Small intestine (tissue), 7 donors: ENCODE measurements at regions not wholly inside any gene's neighbourhood (a gene's known extent, or its start where the extent isn't known, plus 50 kb on each side); places are given as distances from the start of the nearest gene placed in this dataset.
A peak's percentile ranks its signal among the peaks of the same experiment; 100 is the strongest.

ENCODE experiments used
- DNase-seq, 2 donors: peaks; one replicate each; pipeline versions ENCODE4 v3.0.0 to v3.0.0-alpha.2; 2013
- FAIRE-seq: peaks from 2 replicates; lab custom pipeline; 2012; peaks lifted over from hg19 to GRCh38; lab: Jason Lieb, UNC
- H3K27ac ChIP-seq, 3 donors: one replicate each; pipeline ENCODE4 v1.5.1; 2013; ENCODE audit warnings: low read length in 2 of 3, mild to moderate bottlenecking in 2 of 3, control low read depth in 1 of 3, inconsistent platforms in 1 of 3, low read depth in 1 of 3, moderate library complexity in 1 of 3
- H3K27me3 ChIP-seq, 3 donors: one replicate each; pipeline ENCODE4 v1.6.1; 2013; ENCODE audit warnings: low read length in 3 of 3, inconsistent platforms in 1 of 3; ENCODE audit not compliant: control insufficient read depth in 3 of 3, insufficient read depth in 3 of 3
- H3K36me3 ChIP-seq, 3 donors: one replicate each; pipeline ENCODE4 v1.6.1; 2013; ENCODE audit warnings: low read length in 3 of 3, inconsistent platforms in 1 of 3, low read depth in 1 of 3, mild to moderate bottlenecking in 1 of 3, moderate library complexity in 1 of 3; ENCODE audit not compliant: control insufficient read depth in 3 of 3, insufficient read depth in 2 of 3
- H3K4me1 ChIP-seq, 3 donors: one replicate each; pipeline ENCODE4 v1.6.1; 2013; ENCODE audit warnings: low read length in 2 of 3, inconsistent platforms in 1 of 3, low read depth in 1 of 3, mild to moderate bottlenecking in 1 of 3, moderate library complexity in 1 of 3; ENCODE audit not compliant: control insufficient read depth in 3 of 3, insufficient read depth in 2 of 3
- H3K4me3 ChIP-seq, 3 donors: one replicate each; pipeline ENCODE4 v1.5.1; 2013; ENCODE audit warnings: low read length in 3 of 3, control low read depth in 1 of 3, inconsistent platforms in 1 of 3, low read depth in 1 of 3, mild to moderate bottlenecking in 1 of 3, moderate library complexity in 1 of 3
- H3K9me3 ChIP-seq, 2 donors: one replicate each; pipeline ENCODE4 v1.6.1; 2013; ENCODE audit warnings: low read depth in 1 of 2, low read length in 1 of 2; ENCODE audit not compliant: control insufficient read depth in 2 of 2, insufficient read depth in 1 of 2
- WGBS, 3 donors: extraction: QIAGEN DNeasy Blood & Tissue Kit; methylation state at CpG; one replicate each; pipeline ENCODE4 v1.1.7; 2013; 5-methylcytosine and 5-hydroxymethylcytosine counted together
- donor health status: healthy with polysubstance abuse.
- donor health status: control.
- donor health status: control.
- donor health status: Bipolar disorder and iron deficiency.
- donor health status: healthy.

- Histone ChIP-seq H3K9me3 (no peaks in the 10 kb centered on the region), H3K36me3 (no peaks in the 10 kb centered on the region), H3K4me1 (no peaks in the 10 kb centered on the region), H3K27ac (no peak overlapping the region), H3K27me3 (no peaks in the 10 kb centered on the region), H3K4me3 (no peak overlapping the region)
- DNase-seq = peak in 1 of 2 donors; percentile 14
- FAIRE-seq = no peak
- WGBS, 3 donors = 30 to 43% (median 32%) methylated on average over 6 of the region's 6 CpGs
Observed at GRCh38 chr18:24731158-24731557, 270.7 kb downstream of the HRH4 start.

GRCh38 chr18:24731981-24732380 lies 271.5 kb downstream of the HRH4 start:
- no peak for FAIRE-seq
- Histone ChIP-seq H3K4me1 (no peaks in the 10 kb centered on the region), H3K9me3 (no peaks in the 10 kb centered on the region), H3K36me3 (no peaks in the 10 kb centered on the region), H3K27me3 (no peaks in the 10 kb centered on the region), H3K27ac (no peak overlapping the region), H3K4me3 (no peak overlapping the region)
- DNase-seq = no peak
- WGBS, 3 donors = 43 to 72% (median 62%) methylated on average over 3 of the region's 3 CpGs

GRCh38 chr18:24734058-24734457 lies 273.6 kb downstream of the HRH4 start:
- DNase-seq (peak in 1 of 2 donors; percentile 10), FAIRE-seq (no peak)
- no peaks in the 10 kb centered on the region for H3K36me3 ChIP-seq
- H3K4me1 ChIP-seq = no peaks in the 10 kb centered on the region
- no peaks in the 10 kb centered on the region for H3K27me3 ChIP-seq
- H3K4me3 ChIP-seq = no peak overlapping the region
- no peaks in the 10 kb centered on the region for H3K9me3 ChIP-seq
- WGBS, 3 donors = 54 to 72% (median 66%) methylated on average over 11 of the region's 11 CpGs
- H3K27ac ChIP-seq = no peak overlapping the region

- no peak for FAIRE-seq
- H3K4me1 ChIP-seq = no peaks in the 10 kb centered on the region
- H3K4me3 ChIP-seq = no peak overlapping the region
- DNase-seq = no peak
- H3K9me3 ChIP-seq = peaks cover 0 to 4% of the 10 kb centered on the region in 2 donors
- WGBS, 3 donors = 92 to 95% (median 93%) methylated on average over 5 of the region's 5 CpGs
- H3K27ac ChIP-seq = no peak overlapping the region
- no peaks in the 10 kb centered on the region for H3K27me3 ChIP-seq
- H3K36me3 ChIP-seq = no peaks in the 10 kb centered on the region
Observed at GRCh38 chr18:24735624-24736231, 275.3 kb downstream of the HRH4 start.

- no peaks in the 10 kb centered on the region for H3K4me1 ChIP-seq
- 73 to 80% (median 76%) methylated on average over 8 of the region's 8 CpGs for WGBS, 3 donors
- DNase-seq (no peak), FAIRE-seq (no peak)
- no peaks in the 10 kb centered on the region for H3K27me3 ChIP-seq
- H3K9me3 ChIP-seq = peaks cover 0 to 4% of the 10 kb centered on the region in 2 donors
- H3K27ac ChIP-seq = no peak overlapping the region
- no peak overlapping the region for H3K4me3 ChIP-seq
- no peaks in the 10 kb centered on the region for H3K36me3 ChIP-seq
Observed at GRCh38 chr18:24736662-24737330, 276.4 kb downstream of the HRH4 start.

GRCh38 chr18:24740829-24741228 lies 280.4 kb downstream of the HRH4 start:
- DNase-seq = no peak
- Histone ChIP-seq H3K27ac (no peak overlapping the region), H3K27me3 (no peaks in the 10 kb centered on the region), H3K4me3 (no peak overlapping the region), H3K4me1 (no peaks in the 10 kb centered on the region), H3K36me3 (no peaks in the 10 kb centered on the region), H3K9me3 (peaks cover 0 to 4% of the 10 kb centered on the region in 2 donors)
- FAIRE-seq = no peak
- 82 to 90% (median 87%) methylated on average over 2 of the region's 2 CpGs for WGBS, 3 donors

- H3K9me3 ChIP-seq = peaks cover 0 to 4% of the 10 kb centered on the region in 2 donors
- H3K36me3 ChIP-seq = no peaks in the 10 kb centered on the region
- no peak overlapping the region for H3K4me3 ChIP-seq
- no peaks in the 10 kb centered on the region for H3K27me3 ChIP-seq
- no peak overlapping the region for H3K27ac ChIP-seq
- WGBS, 3 donors = 81 to 90% (median 88%) methylated on average over 1 of the region's 1 CpG
- H3K4me1 ChIP-seq = no peaks in the 10 kb centered on the region
- FAIRE-seq (no peak), DNase-seq (no peak)
Observed at GRCh38 chr18:24741321-24741720, 280.9 kb downstream of the HRH4 start.

- no peak overlapping the region for H3K4me3 ChIP-seq
- H3K27ac ChIP-seq = no peak overlapping the region
- no peak for DNase-seq
- H3K4me1 ChIP-seq = no peaks in the 10 kb centered on the region
- no peaks in the 10 kb centered on the region for H3K36me3 ChIP-seq
- 75 to 85% (median 85%) methylated on average over 5 of the region's 5 CpGs for WGBS, 3 donors
- H3K9me3 ChIP-seq = peaks cover 0 to 4% of the 10 kb centered on the region in 2 donors
- H3K27me3 ChIP-seq = peaks cover 0 to 2% (median 0%) of the 10 kb centered on the region in 3 donors
- no peak for FAIRE-seq
Observed at GRCh38 chr18:24741965-24742724, 281.7 kb downstream of the HRH4 start.
